SK-N-SH (cell line): ENCODE measurements at regions not wholly inside any gene's neighbourhood (a gene's known extent, or its start where the extent isn't known, plus 50 kb on each side); places are given as distances from the start of the nearest gene placed in this dataset.

Experiments
- CTCF ChIA-PET: fragments of 300-600, 350-600 bp; formaldehyde crosslinking; extraction: SDS; loops from one replicate; lab custom pipeline; 2021; lab: Yijun Ruan, JAX
- POLR2A ChIA-PET: fragments of 350-600 bp; sonication (Branson Sonifier 250); formaldehyde crosslinking; extraction: SDS; loops from one replicate; lab custom pipeline; 2020; ENCODE audit warnings: antibody characterized with exemption, inconsistent platforms; lab: Yijun Ruan, JAX
- DNase-seq: peaks from one replicate; pipeline ENCODE4 v3.0.0; 2012
- H2AFZ ChIP-seq: fragments of 200-600 bp; sonication (generic); 2 replicates; pipeline ENCODE4 v1.8.1; 2016; ENCODE audit warnings: antibody characterized with exemption, mild to moderate bottlenecking, low read depth
- H3F3A ChIP-seq: fragments of 200-600 bp; sonication (generic); replicated peaks from 2 replicates; pipeline ENCODE3; 2016; ENCODE audit warnings: antibody characterized with exemption, mild to moderate bottlenecking; ENCODE audit not compliant: insufficient read depth
- H3K27ac ChIP-seq, 2 experiments: fragments of 200-500 bp in 1 of 2; fragments of 200-600 bp in 1 of 2; sonication (Bioruptor generic) in 1 of 2; sonication (generic), shearing (Covaris generic) in 1 of 2; 2 replicates each; pipeline versions ENCODE4 v1.5.1 to v1.6.1; 2014 to 2016; ENCODE audit warnings: low read depth in 2 of 2, inconsistent platforms in 1 of 2, low read length in 1 of 2, mild to moderate bottlenecking in 1 of 2, mixed read lengths in 1 of 2
- H3K27me3 ChIP-seq: fragments of 200-600 bp; sonication (generic), shearing (Covaris generic); 2 replicates; pipeline ENCODE4 v1.6.1; 2016; ENCODE audit warnings: mixed run types; ENCODE audit not compliant: insufficient read depth
- H3K36me3 ChIP-seq, 2 experiments: fragments of 200-500 bp in 1 of 2; fragments of 200-600 bp in 1 of 2; sonication (Bioruptor generic) in 1 of 2; sonication (generic) in 1 of 2; replicated peaks in 1 of 2; 2 replicates each; pipeline versions ENCODE3 to v1.5.1; 2014 to 2016; ENCODE audit warnings: low read length in 1 of 2, mild to moderate bottlenecking in 1 of 2; ENCODE audit not compliant: insufficient read depth in 2 of 2, control insufficient read depth in 1 of 2
- H3K4me1 ChIP-seq, 2 experiments: fragments of 200-500 bp in 1 of 2; fragments of 200-600 bp in 1 of 2; sonication (Bioruptor generic) in 1 of 2; sonication (generic), shearing (Covaris generic) in 1 of 2; 2 replicates each; pipeline versions ENCODE4 v1.5.1 to v1.6.1; 2014 to 2016; ENCODE audit warnings: low read depth in 1 of 2, low read length in 1 of 2, mixed run types in 1 of 2; ENCODE audit not compliant: insufficient read depth in 2 of 2, control insufficient read depth in 1 of 2
- H3K4me2 ChIP-seq: fragments of 200-600 bp; sonication (generic), shearing (Covaris generic); 2 replicates; pipeline ENCODE4 v1.6.1; 2017; ENCODE audit warnings: mixed run types
- H3K4me3 ChIP-seq, 2 experiments: fragments of 200-500 bp in 1 of 2; fragments of 200-600 bp in 1 of 2; sonication (Bioruptor generic) in 1 of 2; sonication (generic), shearing (Covaris generic) in 1 of 2; 2 replicates each; pipeline versions ENCODE4 v1.5.1 to v1.8.1; 2014 to 2016; ENCODE audit warnings: low read depth in 2 of 2, inconsistent platforms in 1 of 2, low read length in 1 of 2, mild to moderate bottlenecking in 1 of 2, mixed read lengths in 1 of 2, moderate library complexity in 1 of 2
- H3K79me2 ChIP-seq: fragments of 200-600 bp; sonication (generic); 2 replicates; pipeline ENCODE4 v1.8.1; 2017; ENCODE audit warnings: mild to moderate bottlenecking; ENCODE audit not compliant: insufficient read depth
- H3K9ac ChIP-seq: fragments of 200-600 bp; sonication (generic); 2 replicates; pipeline ENCODE4 v1.6.1; 2017; ENCODE audit warnings: mixed run types
- H3K9me2 ChIP-seq: fragments of 200-600 bp; sonication (generic); 2 replicates; pipeline ENCODE4 v1.6.1; 2017; ENCODE audit warnings: mixed run types
- H3K9me3 ChIP-seq: fragments of 200-600 bp; sonication (generic); 2 replicates; pipeline ENCODE4 v1.6.1; 2017; ENCODE audit warnings: mixed run types, mild to moderate bottlenecking, moderate library complexity
- H4K20me1 ChIP-seq: fragments of 200-600 bp; sonication (generic); 2 replicates; pipeline ENCODE4 v1.6.1; 2017; ENCODE audit warnings: mild to moderate bottlenecking, mixed run types; ENCODE audit not compliant: insufficient read depth
- EP300 ChIP-seq, 2 experiments: IDR thresholded peaks; 2 replicates each; pipeline versions ENCODE4 v1.4.0 to v1.6.1; 2012; ENCODE audit warnings: borderline replicate concordance in 1 of 2, low read depth in 1 of 2, low read length in 1 of 2
- FOSL2 ChIP-seq: IDR thresholded peaks from 2 replicates; pipeline ENCODE4 v1.4.0; 2012; ENCODE audit warnings: low read depth, mild to moderate bottlenecking, moderate library complexity, borderline replicate concordance
- FOXJ3 ChIP-seq: sonication (generic); formaldehyde crosslinking; IDR thresholded peaks from 2 replicates; pipeline ENCODE4 v1.5.1; 2020; ENCODE audit warnings: mild to moderate bottlenecking, missing genetic modification reagents
- JUND ChIP-seq: IDR thresholded peaks from 2 replicates; pipeline ENCODE4 v1.4.0; 2012
- RFX5 ChIP-seq: IDR thresholded peaks from 2 replicates; pipeline ENCODE4 v1.6.1; 2012; ENCODE audit warnings: mild to moderate bottlenecking, improper control_type of control experiment, low read length
- RXRA ChIP-seq: IDR thresholded peaks from 2 replicates; pipeline ENCODE4 v1.4.0; 2012; ENCODE audit warnings: low read depth, mild to moderate bottlenecking, borderline replicate concordance
- YY1 ChIP-seq: IDR thresholded peaks from 2 replicates; pipeline ENCODE4 v1.4.0; 2012; ENCODE audit warnings: low read depth, mild to moderate bottlenecking
- WGBS: methylation state at CpG from one replicate; pipeline ENCODE4 v1.1.6; 2017; ENCODE audit warnings: low lambda C conversion rate; 5-methylcytosine and 5-hydroxymethylcytosine counted together
- TF ChIP-seq, protein P1 (sequence below): IDR thresholded peaks from 2 replicates; pipeline ENCODE4 v1.4.0; 2012; ENCODE audit warnings: low read depth, borderline replicate concordance
- TF ChIP-seq, protein P2 (sequence below): IDR thresholded peaks from 2 replicates; pipeline ENCODE4; 2012
- TF ChIP-seq, protein P3 (sequence below): IDR thresholded peaks from 2 replicates; pipeline ENCODE4 v1.6.1; 2012; ENCODE audit warnings: mild to moderate bottlenecking, low read depth, low read length, moderate library complexity

DNA sequence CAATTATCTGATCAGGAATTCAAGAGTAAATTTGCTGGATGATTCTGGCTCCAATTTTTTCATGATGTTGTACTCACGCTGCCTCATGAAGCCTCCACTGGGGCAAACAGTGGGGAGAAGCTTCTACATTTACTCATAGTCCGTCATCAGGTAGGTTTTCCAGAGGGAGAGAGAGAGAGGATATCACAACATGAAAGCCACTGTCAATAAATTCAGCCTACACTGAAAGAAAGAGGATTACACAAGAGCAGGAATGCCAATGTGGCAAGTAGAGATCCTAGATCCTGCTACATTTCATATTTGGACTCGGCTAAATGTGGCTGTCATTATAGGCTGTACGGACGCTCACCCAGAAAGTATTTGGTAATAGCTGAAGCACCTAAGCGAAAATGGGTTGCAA is 819.9 kb downstream of the BRINP3 start:
- Histone ChIP-seq H3K27ac (peak overlapping the region; percentile 39 to 53; a peak in 3 of 4 replicates), H3K9ac (no peak overlapping the region), H3K4me3 (no peak overlapping the region; a peak in 1 of 4 replicates), H3K4me1 (peaks cover 0 to 7% of the 10 kb centered on the region in 2 experiments; a peak in 1 of 4 replicates), H3K9me2 (no peaks in the 10 kb centered on the region), H2AFZ (peak overlapping the region; percentile 33), H3F3A (peaks cover 15% of the 10 kb centered on the region), H3K27me3 (no peaks in the 10 kb centered on the region), H3K79me2 (no peaks in the 10 kb centered on the region), H4K20me1 (no peaks in the 10 kb centered on the region), H3K4me2 (no peak overlapping the region), H3K9me3 (no peaks in the 10 kb centered on the region), H3K36me3 (no peaks in the 10 kb centered on the region)
- CTCF ChIA-PET: no interaction called here
- TF ChIP-seq FOSL2 (no peak), YY1 (no peak), FOXJ3 (no peak), RXRA (no peak), EP300 (IDR thresholded peaks at IDR 0.05; ENCODE audit: borderline replicate concordance in 1 of 2, low read depth in 1 of 2, low read length in 1 of 2) (no peak), JUND (no peak)
- TF ChIP-seq, protein P1, sequence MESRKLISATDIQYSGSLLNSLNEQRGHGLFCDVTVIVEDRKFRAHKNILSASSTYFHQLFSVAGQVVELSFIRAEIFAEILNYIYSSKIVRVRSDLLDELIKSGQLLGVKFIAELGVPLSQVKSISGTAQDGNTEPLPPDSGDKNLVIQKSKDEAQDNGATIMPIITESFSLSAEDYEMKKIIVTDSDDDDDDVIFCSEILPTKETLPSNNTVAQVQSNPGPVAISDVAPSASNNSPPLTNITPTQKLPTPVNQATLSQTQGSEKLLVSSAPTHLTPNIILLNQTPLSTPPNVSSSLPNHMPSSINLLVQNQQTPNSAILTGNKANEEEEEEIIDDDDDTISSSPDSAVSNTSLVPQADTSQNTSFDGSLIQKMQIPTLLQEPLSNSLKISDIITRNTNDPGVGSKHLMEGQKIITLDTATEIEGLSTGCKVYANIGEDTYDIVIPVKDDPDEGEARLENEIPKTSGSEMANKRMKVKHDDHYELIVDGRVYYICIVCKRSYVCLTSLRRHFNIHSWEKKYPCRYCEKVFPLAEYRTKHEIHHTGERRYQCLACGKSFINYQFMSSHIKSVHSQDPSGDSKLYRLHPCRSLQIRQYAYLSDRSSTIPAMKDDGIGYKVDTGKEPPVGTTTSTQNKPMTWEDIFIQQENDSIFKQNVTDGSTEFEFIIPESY: no peak
- TF ChIP-seq, protein P2, sequence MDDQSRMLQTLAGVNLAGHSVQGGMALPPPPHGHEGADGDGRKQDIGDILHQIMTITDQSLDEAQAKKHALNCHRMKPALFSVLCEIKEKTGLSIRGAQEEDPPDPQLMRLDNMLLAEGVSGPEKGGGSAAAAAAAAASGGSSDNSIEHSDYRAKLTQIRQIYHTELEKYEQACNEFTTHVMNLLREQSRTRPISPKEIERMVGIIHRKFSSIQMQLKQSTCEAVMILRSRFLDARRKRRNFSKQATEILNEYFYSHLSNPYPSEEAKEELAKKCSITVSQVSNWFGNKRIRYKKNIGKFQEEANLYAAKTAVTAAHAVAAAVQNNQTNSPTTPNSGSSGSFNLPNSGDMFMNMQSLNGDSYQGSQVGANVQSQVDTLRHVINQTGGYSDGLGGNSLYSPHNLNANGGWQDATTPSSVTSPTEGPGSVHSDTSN: no peak
- TF ChIP-seq, protein P3, sequence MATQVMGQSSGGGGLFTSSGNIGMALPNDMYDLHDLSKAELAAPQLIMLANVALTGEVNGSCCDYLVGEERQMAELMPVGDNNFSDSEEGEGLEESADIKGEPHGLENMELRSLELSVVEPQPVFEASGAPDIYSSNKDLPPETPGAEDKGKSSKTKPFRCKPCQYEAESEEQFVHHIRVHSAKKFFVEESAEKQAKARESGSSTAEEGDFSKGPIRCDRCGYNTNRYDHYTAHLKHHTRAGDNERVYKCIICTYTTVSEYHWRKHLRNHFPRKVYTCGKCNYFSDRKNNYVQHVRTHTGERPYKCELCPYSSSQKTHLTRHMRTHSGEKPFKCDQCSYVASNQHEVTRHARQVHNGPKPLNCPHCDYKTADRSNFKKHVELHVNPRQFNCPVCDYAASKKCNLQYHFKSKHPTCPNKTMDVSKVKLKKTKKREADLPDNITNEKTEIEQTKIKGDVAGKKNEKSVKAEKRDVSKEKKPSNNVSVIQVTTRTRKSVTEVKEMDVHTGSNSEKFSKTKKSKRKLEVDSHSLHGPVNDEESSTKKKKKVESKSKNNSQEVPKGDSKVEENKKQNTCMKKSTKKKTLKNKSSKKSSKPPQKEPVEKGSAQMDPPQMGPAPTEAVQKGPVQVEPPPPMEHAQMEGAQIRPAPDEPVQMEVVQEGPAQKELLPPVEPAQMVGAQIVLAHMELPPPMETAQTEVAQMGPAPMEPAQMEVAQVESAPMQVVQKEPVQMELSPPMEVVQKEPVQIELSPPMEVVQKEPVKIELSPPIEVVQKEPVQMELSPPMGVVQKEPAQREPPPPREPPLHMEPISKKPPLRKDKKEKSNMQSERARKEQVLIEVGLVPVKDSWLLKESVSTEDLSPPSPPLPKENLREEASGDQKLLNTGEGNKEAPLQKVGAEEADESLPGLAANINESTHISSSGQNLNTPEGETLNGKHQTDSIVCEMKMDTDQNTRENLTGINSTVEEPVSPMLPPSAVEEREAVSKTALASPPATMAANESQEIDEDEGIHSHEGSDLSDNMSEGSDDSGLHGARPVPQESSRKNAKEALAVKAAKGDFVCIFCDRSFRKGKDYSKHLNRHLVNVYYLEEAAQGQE: no peak
- POLR2A ChIA-PET: no interaction called here
- WGBS: 70% methylated on average over 6 of the region's 6 CpGs
- no peak for DNase-seq

DNA sequence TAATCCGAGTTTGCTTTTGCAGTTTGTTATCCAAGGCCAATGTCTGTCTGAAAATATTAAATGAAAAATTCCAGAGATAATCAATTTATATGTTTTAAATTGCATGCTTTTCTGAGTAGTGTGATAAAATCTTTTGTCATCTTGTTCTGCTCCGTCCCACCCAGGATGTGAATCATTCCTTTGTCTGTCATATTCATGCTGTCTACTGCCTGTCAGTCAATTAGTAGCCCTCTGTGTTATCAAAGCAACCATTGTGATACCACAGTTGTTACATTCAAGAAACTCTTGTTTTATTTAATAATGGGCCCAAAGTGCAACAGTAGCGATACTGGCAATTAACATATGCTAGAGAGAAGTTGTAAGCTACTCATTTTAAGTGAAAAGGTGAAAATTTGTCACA is 819.3 kb downstream of the BRINP3 start:
- Histone ChIP-seq H3K27me3 (no peaks in the 10 kb centered on the region), H2AFZ (0 out of 2 replicates have a peak overlapping the region, but pooled peaks have one; percentile 33), H3K79me2 (no peaks in the 10 kb centered on the region), H3K4me1 (peaks cover 0 to 7% of the 10 kb centered on the region in 2 experiments; a peak in 1 of 4 replicates), H3K4me3 (no peak overlapping the region), H3K36me3 (no peaks in the 10 kb centered on the region), H3F3A (peaks cover 14% of the 10 kb centered on the region), H3K9me2 (no peaks in the 10 kb centered on the region), H3K9ac (no peak overlapping the region), H3K27ac (no peak overlapping the region), H3K9me3 (no peaks in the 10 kb centered on the region), H3K4me2 (no peak overlapping the region), H4K20me1 (no peaks in the 10 kb centered on the region)
- ChIA-PET POLR2A (no interaction called here), CTCF (no interaction called here)
- no peak for DNase-seq
- 29% methylated on average over 3 of the region's 3 CpGs for WGBS
- TF ChIP-seq, protein P2: peak; percentile 75
- TF ChIP-seq RFX5: no peak
